ENCODE measurements at regions not wholly inside any gene's neighbourhood (a gene's known extent, or its start where the extent isn't known, plus 50 kb on each side); places are given as distances from the start of the nearest gene placed in this dataset.

- Histone ChIP-seq H3K4me1 (no peaks in the 10 kb centered on the region), H3K4me3 (no peak overlapping the region), H3K27me3 (no peaks in the 10 kb centered on the region), H3K27ac (no peak overlapping the region), H3K36me3 (no peaks in the 10 kb centered on the region), H3K9me3 (no peaks in the 10 kb centered on the region)
- intact Hi-C loops (cut with DNase I), result no loop called here
- DNase-seq, result no peak
- ATAC-seq, result no peak
- no peak for TF ChIP-seq CTCF (IDR thresholded peaks at IDR 0.05)
These were observed 368.1 kb upstream of the NOCT start for GRCh38 chr4:138647433-138647832.

GRCh38 chr4:138646383-138646782, 369.2 kb upstream of the NOCT start:
- DNase-seq (no peak), ATAC-seq (no peak)
- no peak overlapping the region for H3K27ac ChIP-seq
- H3K36me3 ChIP-seq, result no peaks in the 10 kb centered on the region
- no peaks in the 10 kb centered on the region for H3K4me1 ChIP-seq
- H3K27me3 ChIP-seq, result no peaks in the 10 kb centered on the region
- no peaks in the 10 kb centered on the region for H3K9me3 ChIP-seq
- no peak overlapping the region for H3K4me3 ChIP-seq
- no peak for TF ChIP-seq CTCF (IDR thresholded peaks at IDR 0.05)
- intact Hi-C loops (cut with DNase I), result no loop called here

GRCh38 chr4:138645289-138645688, 370.3 kb upstream of the NOCT start:
- H3K9me3 ChIP-seq, result no peaks in the 10 kb centered on the region
- no peak for TF ChIP-seq CTCF (IDR thresholded peaks at IDR 0.05)
- no peaks in the 10 kb centered on the region for H3K4me1 ChIP-seq
- ATAC-seq (no peak), DNase-seq (no peak)
- H3K27me3 ChIP-seq, result no peaks in the 10 kb centered on the region
- intact Hi-C loops (cut with DNase I), result no loop called here
- H3K4me3 ChIP-seq, result no peak overlapping the region
- H3K27ac ChIP-seq, result no peak overlapping the region
- no peaks in the 10 kb centered on the region for H3K36me3 ChIP-seq

- H3K36me3 ChIP-seq, result no peaks in the 10 kb centered on the region
- no peaks in the 10 kb centered on the region for H3K4me1 ChIP-seq
- no peaks in the 10 kb centered on the region for H3K9me3 ChIP-seq
- no peaks in the 10 kb centered on the region for H3K27me3 ChIP-seq
- no peak for TF ChIP-seq CTCF (IDR thresholded peaks at IDR 0.05)
- DNase-seq (no peak), ATAC-seq (no peak)
- no peak overlapping the region for H3K27ac ChIP-seq
- intact Hi-C loops (cut with DNase I), result no loop called here
- H3K4me3 ChIP-seq, result no peak overlapping the region
These were observed 371.3 kb upstream of the NOCT start for GRCh38 chr4:138644322-138644721.

- no peaks in the 10 kb centered on the region for H3K27me3 ChIP-seq
- ATAC-seq (no peak), DNase-seq (no peak)
- no peaks in the 10 kb centered on the region for H3K4me1 ChIP-seq
- H3K36me3 ChIP-seq, result no peaks in the 10 kb centered on the region
- no peaks in the 10 kb centered on the region for H3K9me3 ChIP-seq
- no peak overlapping the region for H3K4me3 ChIP-seq
- intact Hi-C loops (cut with DNase I), result no loop called here
- no peak overlapping the region for H3K27ac ChIP-seq
- TF ChIP-seq CTCF (IDR thresholded peaks at IDR 0.05), result no peak
These were observed 371.8 kb upstream of the NOCT start for GRCh38 chr4:138643827-138644226.

All from left lung (tissue), 4 donors.